K562 (cell line): ENCODE measurements at regions not wholly inside any gene's neighbourhood (a gene's known extent, or its start where the extent isn't known, plus 50 kb on each side); places are given as distances from the start of the nearest gene placed in this dataset.

Experiments
- ATAC-seq: fragments of 200-7000 bp; cut with Tn5 transposase; 3 replicates; pipeline ENCODE4 v1.9.1; 2020; ENCODE audit warnings: moderate library complexity
- BruUV-seq: library from RNA; stranded (reverse); fragments of 400-500 nt; replicated peaks from 2 replicates; lab custom pipeline; 2021; lab: Mats Ljungman, UMichigan
- CTCF ChIA-PET: fragments of 300-600 bp; formaldehyde crosslinking; extraction: SDS; loops from one replicate; lab custom pipeline; 2021; ENCODE audit warnings: low intra/inter-chr PET ratio; lab: Yijun Ruan, JAX
- POLR2A ChIA-PET: fragments of 300-600, 350-650 bp; sonication (Branson Sonifier 250); formaldehyde crosslinking; extraction: SDS; loops from one replicate; lab custom pipeline; 2021; ENCODE audit warnings: antibody characterized with exemption, inconsistent platforms; lab: Yijun Ruan, JAX
- DNase-seq, 4 experiments: peaks; one replicate each; pipeline versions ENCODE4 v3.0.0 to v3.0.0-alpha.2; 2011 to 2018; ENCODE audit warnings: low spot score in 3 of 4, mixed read lengths in 3 of 4; ENCODE audit errors: extremely low read depth in 1 of 4
- FAIRE-seq: peaks from 2 replicates; lab custom pipeline; 2011; peaks lifted over from hg19 to GRCh38; lab: Jason Lieb, UNC
- H2AFZ ChIP-seq: 2 replicates; pipeline ENCODE4 v1.6.0; 2011; ENCODE audit warnings: low read depth, low read length, control low read depth, inconsistent platforms
- H3K27ac ChIP-seq: fragments of 200-600 bp; 3 replicates; pipeline ENCODE4 v1.8.0; 2011; ENCODE audit warnings: low read depth, mild to moderate bottlenecking, control low read depth, inconsistent platforms, low read length, moderate library complexity, mixed read lengths; ENCODE audit errors: extremely low read depth
- H3K27me3 ChIP-seq, 2 experiments: fragments of 300-600 bp in 1 of 2; 2 replicates in 1 of 2; 3 replicates in 1 of 2; pipeline versions ENCODE4 v1.6.0 to v1.8.0; 2011; ENCODE audit warnings: inconsistent platforms in 2 of 2, low read length in 2 of 2, mild to moderate bottlenecking in 1 of 2, mixed read lengths in 1 of 2, moderate library complexity in 1 of 2; ENCODE audit not compliant: control insufficient read depth in 2 of 2, insufficient read depth in 2 of 2
- H3K36me3 ChIP-seq: fragments of 300-600 bp; 3 replicates; pipeline ENCODE4 v1.8.0; 2011; ENCODE audit warnings: mild to moderate bottlenecking, low read length, inconsistent platforms; ENCODE audit not compliant: control insufficient read depth, insufficient read depth
- H3K4me1 ChIP-seq, 2 experiments: fragments of 200-600 bp in 1 of 2; replicated peaks in 1 of 2; 2 replicates in 1 of 2; 3 replicates in 1 of 2; pipeline versions ENCODE4 v1.5.1 to v1.8.0; 2011; ENCODE audit warnings: inconsistent platforms in 2 of 2, low read length in 2 of 2, mild to moderate bottlenecking in 1 of 2, mixed read lengths in 1 of 2, moderate library complexity in 1 of 2; ENCODE audit not compliant: control insufficient read depth in 2 of 2, insufficient read depth in 2 of 2
- H3K4me2 ChIP-seq: 2 replicates; pipeline ENCODE4 v1.6.1; 2011; ENCODE audit warnings: low read length, control low read depth, inconsistent platforms, mixed read lengths; ENCODE audit not compliant: insufficient read depth
- H3K4me3 ChIP-seq: fragments of 200-600 bp; sonication (generic), shearing (Covaris generic); 2 replicates; pipeline ENCODE4 v1.5.1; 2016; ENCODE audit warnings: control low read depth, inconsistent platforms
- H3K79me2 ChIP-seq: fragments of 200-600 bp; 3 replicates; pipeline ENCODE4 v1.8.0; 2011; ENCODE audit warnings: low read length, inconsistent platforms; ENCODE audit not compliant: control insufficient read depth, insufficient read depth
- H3K9ac ChIP-seq, 2 experiments: 2 replicates each; pipeline versions ENCODE4 v1.6.0 to v1.6.1; 2011; ENCODE audit warnings: low read depth in 2 of 2, low read length in 2 of 2, control low read depth in 1 of 2, inconsistent platforms in 1 of 2, mild to moderate bottlenecking in 1 of 2, mixed read lengths in 1 of 2; ENCODE audit not compliant: insufficient read depth in 1 of 2
- H3K9me1 ChIP-seq: one replicate; pipeline ENCODE4 v1.6.0; 2011; ENCODE audit warnings: inconsistent platforms, mild to moderate bottlenecking, low read length, moderate library complexity; ENCODE audit not compliant: control insufficient read depth, insufficient read depth
- H3K9me3 ChIP-seq: replicated peaks from 2 replicates; pipeline ENCODE4 v1.5.1; 2011; ENCODE audit warnings: low read depth, low read length, inconsistent platforms; ENCODE audit not compliant: control insufficient read depth, insufficient read depth
- H4K20me1 ChIP-seq: replicated peaks from 2 replicates; pipeline ENCODE4 v1.6.1; 2011; ENCODE audit warnings: low read length, inconsistent platforms, mixed read lengths; ENCODE audit not compliant: control insufficient read depth, insufficient read depth
- ADNP ChIP-seq: fragments of 200-800 bp; sonication (Bioruptor generic); IDR thresholded peaks from 2 replicates; pipeline ENCODE4 v1.6.1; 2016; ENCODE audit warnings: missing genetic modification characterization, missing compliant biosample characterization
- BCL6 ChIP-seq: fragments of 250-450 bp; sonication (Bioruptor Pico); IDR thresholded peaks from 2 replicates; pipeline ENCODE4 v1.4.0; 2020
- CBX1 ChIP-seq: sonication (generic); IDR thresholded peaks from 2 replicates; pipeline ENCODE4 v1.6.1; 2016; ENCODE audit warnings: antibody characterized with exemption, low read depth, mild to moderate bottlenecking
- CBX8 ChIP-seq: fragments of 200-600 bp; sonication (generic); IDR thresholded peaks from 2 replicates; pipeline ENCODE4 v1.6.1; 2012; ENCODE audit warnings: borderline replicate concordance, mixed run types, low read depth, mild to moderate bottlenecking, moderate library complexity, mixed read lengths, low read length, control low read depth, inconsistent platforms; ENCODE audit not compliant: poor library complexity, severe bottlenecking; ENCODE audit errors: extremely low read depth
- CSDE1 ChIP-seq, 2 experiments: fragments of 450-650 bp; IDR thresholded peaks; 2 replicates each; pipeline ENCODE4 v1.6.1; 2016; ENCODE audit warnings: mild to moderate bottlenecking in 1 of 2
- E2F8 ChIP-seq: fragments of 450-650 bp; IDR thresholded peaks from 2 replicates; pipeline ENCODE4 v1.7.1; 2018; ENCODE audit warnings: mild to moderate bottlenecking, low read depth; ENCODE audit not compliant: partially characterized antibody
- MCM3 ChIP-seq: fragments of 450-650 bp; IDR thresholded peaks from 2 replicates; pipeline ENCODE4 v1.6.1; 2016
- MCM7 ChIP-seq, 2 experiments: fragments of 450-650 bp; IDR thresholded peaks; 2 replicates each; pipeline ENCODE4 v1.6.1; 2016 to 2018
- RFX1 ChIP-seq: fragments of 450-650 bp; IDR thresholded peaks from 2 replicates; pipeline ENCODE4 v1.6.1; 2016; ENCODE audit warnings: mild to moderate bottlenecking, moderate library complexity
- SMARCC2 ChIP-seq: fragments of 450-650 bp; IDR thresholded peaks from 2 replicates; pipeline ENCODE4 v1.6.1; 2017; ENCODE audit warnings: antibody characterized with exemption, moderate library complexity, mild to moderate bottlenecking, low read depth
- TRIM28 ChIP-seq: fragments of 450-650 bp; IDR thresholded peaks from 2 replicates; pipeline ENCODE4 v1.6.1; 2017
- ZNF143 ChIP-seq: sonication (generic); formaldehyde crosslinking; IDR thresholded peaks from 2 replicates; pipeline ENCODE4 v1.9.0; 2022; ENCODE audit warnings: mild to moderate bottlenecking, missing genetic modification reagents
- ZNF717 ChIP-seq: fragments of 250-450 bp; sonication (Bioruptor Pico); IDR thresholded peaks from 2 replicates; pipeline ENCODE4 v1.5.0; 2021
- WGBS: fragments of 100-300 bp; shearing (Covaris generic); methylation state at CpG from one replicate; pipeline ENCODE4 v1.1.6; 2016; ENCODE audit warnings: low coverage, mixed read lengths; ENCODE audit not compliant: insufficient coverage; ENCODE audit errors: missing lambda C conversion rate; 5-methylcytosine and 5-hydroxymethylcytosine counted together
- in situ Hi-C: fragments of 300-500 bp; cut with MboI; formaldehyde crosslinking; loops from 4 replicates; pipeline ENCODE4 v1.15.0; 2018; ENCODE audit warnings: inconsistent platforms, mixed read lengths
- intact Hi-C: fragments of 100-400 bp; cut with micrococcal nuclease; formaldehyde crosslinking; loops from 2 replicates; pipeline ENCODE4 v1.14.2; 2022
- TF ChIP-seq, protein P1 (sequence below), 2 experiments: IDR thresholded peaks; 2 replicates each; pipeline ENCODE4 v1.6.1; 2012; ENCODE audit warnings: improper control_type of control experiment in 2 of 2, low read depth in 2 of 2, low read length in 2 of 2, borderline replicate concordance in 1 of 2
- TF ChIP-seq, protein P2 (sequence below): fragments of 250-450 bp; sonication (Bioruptor Pico); IDR thresholded peaks from 2 replicates; pipeline ENCODE4 v1.4.0; 2020; ENCODE audit warnings: borderline replicate concordance

DNA sequence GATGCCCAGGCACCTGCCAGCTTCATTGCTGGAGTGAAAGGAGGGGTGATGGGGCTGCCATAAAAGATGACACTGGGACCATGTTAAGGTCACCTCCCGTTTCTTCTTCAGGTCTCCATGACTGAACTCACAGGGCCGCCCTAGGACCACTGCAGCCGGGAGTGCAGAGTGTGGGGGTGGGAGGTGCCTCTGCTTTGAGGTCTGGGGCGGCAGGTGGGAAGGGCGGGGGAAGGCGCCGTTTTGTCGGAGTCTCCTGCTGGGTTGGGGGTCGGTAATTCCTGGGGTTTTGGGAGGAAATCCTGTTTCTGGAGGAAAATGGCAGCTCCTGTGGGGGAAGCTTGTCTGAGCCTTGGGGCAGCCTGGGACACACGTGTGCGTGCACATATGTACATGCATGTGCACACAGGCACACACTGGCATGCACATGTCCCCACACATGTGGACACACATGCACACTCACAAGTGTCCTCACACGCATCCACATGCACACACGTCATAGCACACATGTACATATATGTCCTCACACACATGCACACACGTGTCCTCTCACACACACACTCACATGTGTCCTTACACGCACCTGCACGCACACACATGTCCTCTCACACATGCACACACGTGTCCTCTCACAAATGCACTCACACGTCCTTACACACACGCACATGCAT, 990.9 kb downstream of the BRD1 start:
- Histone ChIP-seq H3K27me3 (no peaks in the 10 kb centered on the region), H3K9ac (no peak overlapping the region), H3K4me2 (no peak overlapping the region), H3K9me3 (no peaks in the 10 kb centered on the region), H3K4me1 (no peaks in the 10 kb centered on the region), H3K27ac (no peak overlapping the region), H3K36me3 (no peaks in the 10 kb centered on the region), H3K4me3 (no peak overlapping the region), H2AFZ (no peak overlapping the region), H4K20me1 (no peaks in the 10 kb centered on the region), H3K9me1 (no peaks in the 10 kb centered on the region), H3K79me2 (no peaks in the 10 kb centered on the region)
- intact Hi-C loops (no loop called here), in situ Hi-C loops (no loop called here)
- FAIRE-seq (no peak), DNase-seq (no peak), ATAC-seq (no peak)
- no TSS peak for BruUV-seq
- CTCF ChIA-PET = no interaction called here
- WGBS = 4% methylated on average over 9 of the region's 19 CpGs
- POLR2A ChIA-PET = no interaction called here
- TF ChIP-seq TRIM28 (no peak), ZNF143 (CRISPR knock-in tag) (no peak), E2F8 (no peak), MCM3 (no peak), BCL6 (CRISPR knock-in tag) (no peak), RFX1 (no peak), CBX1 (no peak), ZNF717 (CRISPR knock-in tag) (no peak), CSDE1 (IDR thresholded peaks at IDR 0.05) (no peak), SMARCC2 (no peak), ADNP (tag) (no peak), MCM7 (IDR thresholded peaks at IDR 0.05) (no peak), CBX8 (no peak)
- TF ChIP-seq, protein P1, sequence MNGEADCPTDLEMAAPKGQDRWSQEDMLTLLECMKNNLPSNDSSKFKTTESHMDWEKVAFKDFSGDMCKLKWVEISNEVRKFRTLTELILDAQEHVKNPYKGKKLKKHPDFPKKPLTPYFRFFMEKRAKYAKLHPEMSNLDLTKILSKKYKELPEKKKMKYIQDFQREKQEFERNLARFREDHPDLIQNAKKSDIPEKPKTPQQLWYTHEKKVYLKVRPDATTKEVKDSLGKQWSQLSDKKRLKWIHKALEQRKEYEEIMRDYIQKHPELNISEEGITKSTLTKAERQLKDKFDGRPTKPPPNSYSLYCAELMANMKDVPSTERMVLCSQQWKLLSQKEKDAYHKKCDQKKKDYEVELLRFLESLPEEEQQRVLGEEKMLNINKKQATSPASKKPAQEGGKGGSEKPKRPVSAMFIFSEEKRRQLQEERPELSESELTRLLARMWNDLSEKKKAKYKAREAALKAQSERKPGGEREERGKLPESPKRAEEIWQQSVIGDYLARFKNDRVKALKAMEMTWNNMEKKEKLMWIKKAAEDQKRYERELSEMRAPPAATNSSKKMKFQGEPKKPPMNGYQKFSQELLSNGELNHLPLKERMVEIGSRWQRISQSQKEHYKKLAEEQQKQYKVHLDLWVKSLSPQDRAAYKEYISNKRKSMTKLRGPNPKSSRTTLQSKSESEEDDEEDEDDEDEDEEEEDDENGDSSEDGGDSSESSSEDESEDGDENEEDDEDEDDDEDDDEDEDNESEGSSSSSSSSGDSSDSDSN (IDR thresholded peaks at IDR 0.05; ENCODE audit: borderline replicate concordance in 1 of 2, low read depth in 2 of 2, low read length in 2 of 2) = no peak
- TF ChIP-seq, protein P2, sequence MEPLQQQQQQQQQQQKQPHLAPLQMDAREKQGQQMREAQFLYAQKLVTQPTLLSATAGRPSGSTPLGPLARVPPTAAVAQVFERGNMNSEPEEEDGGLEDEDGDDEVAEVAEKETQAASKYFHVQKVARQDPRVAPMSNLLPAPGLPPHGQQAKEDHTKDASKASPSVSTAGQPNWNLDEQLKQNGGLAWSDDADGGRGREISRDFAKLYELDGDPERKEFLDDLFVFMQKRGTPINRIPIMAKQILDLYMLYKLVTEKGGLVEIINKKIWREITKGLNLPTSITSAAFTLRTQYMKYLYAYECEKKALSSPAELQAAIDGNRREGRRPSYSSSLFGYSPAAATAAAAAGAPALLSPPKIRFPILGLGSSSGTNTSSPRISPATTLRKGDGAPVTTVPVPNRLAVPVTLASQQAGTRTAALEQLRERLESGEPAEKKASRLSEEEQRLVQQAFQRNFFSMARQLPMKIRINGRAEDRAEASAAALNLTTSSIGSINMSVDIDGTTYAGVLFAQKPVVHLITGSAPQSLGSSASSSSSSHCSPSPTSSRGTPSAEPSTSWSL (CRISPR knock-in tag) = no peak
